ENCODE measurements at regions not wholly inside any gene's neighbourhood (a gene's known extent, or its start where the extent isn't known, plus 50 kb on each side); places are given as distances from the start of the nearest gene placed in this dataset.

- 78% methylated on average over 3 of the region's 3 CpGs for WGBS
- DNase-seq (ENCODE audit: low spot score in 2 of 2), result no peak
- no peaks in the 10 kb centered on the region for H3K4me1 ChIP-seq
- no peaks in the 10 kb centered on the region for H3K9me3 ChIP-seq
- no peak overlapping the region for H3K27ac ChIP-seq
- H3K27me3 ChIP-seq, result no peaks in the 10 kb centered on the region
- no peaks in the 10 kb centered on the region for H3K36me3 ChIP-seq
- TF ChIP-seq POLR2A (IDR thresholded peaks at IDR 0.05), result no peak
- no peak for TF ChIP-seq EP300 (IDR thresholded peaks at IDR 0.05)
- TF ChIP-seq POLR2AphosphoS5 (IDR thresholded peaks at IDR 0.05), result no peak
- no peak overlapping the region for H3K4me3 ChIP-seq
These were observed 96.5 kb upstream of the CDH11 start for GRCh38 chr16:65218348-65218747.

- Histone ChIP-seq H3K4me1 (no peaks in the 10 kb centered on the region), H3K27me3 (no peaks in the 10 kb centered on the region), H3K9me3 (no peaks in the 10 kb centered on the region), H3K27ac (no peak overlapping the region), H3K36me3 (no peaks in the 10 kb centered on the region), H3K4me3 (no peak overlapping the region)
- WGBS, result 62% methylated on average over 4 of the region's 4 CpGs
- DNase-seq (ENCODE audit: low spot score in 2 of 2), result no peak
- TF ChIP-seq EP300 (IDR thresholded peaks at IDR 0.05) (no peak), POLR2AphosphoS5 (IDR thresholded peaks at IDR 0.05) (no peak), CTCF (IDR thresholded peaks at IDR 0.05) (no peak), POLR2A (IDR thresholded peaks at IDR 0.05) (no peak)
These were observed 92.2 kb upstream of the CDH11 start for GRCh38 chr16:65213866-65214595.

- no peak for DNase-seq (ENCODE audit: low spot score in 2 of 2)
- H3K36me3 ChIP-seq, result no peaks in the 10 kb centered on the region
- H3K27me3 ChIP-seq, result no peaks in the 10 kb centered on the region
- H3K9me3 ChIP-seq, result no peaks in the 10 kb centered on the region
- no peak overlapping the region for H3K27ac ChIP-seq
- TF ChIP-seq POLR2AphosphoS5 (IDR thresholded peaks at IDR 0.05) (no peak), CTCF (IDR thresholded peaks at IDR 0.05) (no peak), EP300 (IDR thresholded peaks at IDR 0.05) (no peak), POLR2A (IDR thresholded peaks at IDR 0.05) (no peak)
- H3K4me3 ChIP-seq, result no peak overlapping the region
- 82% methylated on average over 5 of the region's 5 CpGs for WGBS
- no peaks in the 10 kb centered on the region for H3K4me1 ChIP-seq
These were observed 90.9 kb upstream of the CDH11 start for GRCh38 chr16:65212791-65213190.

- WGBS, result 82% methylated on average over 6 of the region's 6 CpGs
- Histone ChIP-seq H3K9me3 (no peaks in the 10 kb centered on the region), H3K36me3 (no peaks in the 10 kb centered on the region), H3K4me3 (no peak overlapping the region), H3K4me1 (no peaks in the 10 kb centered on the region), H3K27me3 (no peaks in the 10 kb centered on the region), H3K27ac (no peak overlapping the region)
- TF ChIP-seq POLR2AphosphoS5 (IDR thresholded peaks at IDR 0.05), result no peak
- no peak for TF ChIP-seq POLR2A (IDR thresholded peaks at IDR 0.05)
- TF ChIP-seq EP300 (IDR thresholded peaks at IDR 0.05), result no peak
- no peak for TF ChIP-seq CTCF (IDR thresholded peaks at IDR 0.05)
- DNase-seq (ENCODE audit: low spot score in 2 of 2), result no peak
These were observed 90.4 kb upstream of the CDH11 start for GRCh38 chr16:65212240-65212639.

- no peak for DNase-seq (ENCODE audit: low spot score in 2 of 2)
- Histone ChIP-seq H3K9me3 (no peaks in the 10 kb centered on the region), H3K27me3 (no peaks in the 10 kb centered on the region), H3K27ac (no peak overlapping the region), H3K4me1 (no peaks in the 10 kb centered on the region), H3K4me3 (no peak overlapping the region), H3K36me3 (no peaks in the 10 kb centered on the region)
- no peak for TF ChIP-seq POLR2AphosphoS5 (IDR thresholded peaks at IDR 0.05)
- TF ChIP-seq CTCF (IDR thresholded peaks at IDR 0.05), result no peak
- TF ChIP-seq POLR2A (IDR thresholded peaks at IDR 0.05), result no peak
- no peak for TF ChIP-seq EP300 (IDR thresholded peaks at IDR 0.05)
- 90% methylated on average over 1 of the region's 1 CpG for WGBS
These were observed 80.6 kb upstream of the CDH11 start for GRCh38 chr16:65202461-65202860.

Data from suprapubic skin (tissue), 4 donors.